SK-N-SH treated with all-trans-retinoic acid at 6 μM for 48 hours (cell line): ENCODE measurements at regions not wholly inside any gene's neighbourhood (a gene's known extent, or its start where the extent isn't known, plus 50 kb on each side); places are given as distances from the start of the nearest gene placed in this dataset.

Experiments used
- ISL1 ChIP-seq: fragments of 250-450 bp; sonication (Bioruptor Pico); IDR thresholded peaks from 2 replicates; pipeline ENCODE4 v2.1.2; 2022; ENCODE audit warnings: mild to moderate bottlenecking, moderate library complexity
- ZNF8 ChIP-seq: fragments of 450-650 bp; formaldehyde crosslinking; IDR thresholded peaks from 2 replicates; pipeline ENCODE4 v1.5.0; 2020; ENCODE audit warnings: mild to moderate bottlenecking, moderate library complexity

GRCh38 chr3:71859123-71859519 lies 74.2 kb upstream of the PROK2 start:
- TF ChIP-seq ZNF8 (no peak), ISL1 (no peak)
